HFFc6 (cell line): ENCODE measurements at regions not wholly inside any gene's neighbourhood (a gene's known extent, or its start where the extent isn't known, plus 50 kb on each side); places are given as distances from the start of the nearest gene placed in this dataset.

Source experiments
- DNase-seq: peaks from one replicate; pipeline ENCODE4 v3.0.0-alpha.2; 2018
- H3K27ac Mint-ChIP-seq: 2 replicates; pipeline ENCODE4 v1.8.0; 2020; ENCODE audit warnings: mild to moderate bottlenecking, mixed read lengths
- H3K27me3 Mint-ChIP-seq: 2 replicates; pipeline ENCODE4 v1.8.0; 2021; ENCODE audit warnings: mild to moderate bottlenecking, moderate library complexity, mixed read lengths; ENCODE audit not compliant: insufficient read depth
- H3K36me3 Mint-ChIP-seq: 2 replicates; pipeline ENCODE4 v1.8.0; 2021; ENCODE audit warnings: low read depth, mixed read lengths
- H3K4me1 Mint-ChIP-seq: 2 replicates; pipeline ENCODE4 v1.8.0; 2020; ENCODE audit warnings: low read depth, mixed read lengths
- H3K4me3 Mint-ChIP-seq: 2 replicates; pipeline ENCODE4 v1.8.0; 2020; ENCODE audit warnings: mild to moderate bottlenecking, moderate library complexity, mixed read lengths
- H3K9me3 Mint-ChIP-seq: 2 replicates; pipeline ENCODE4 v1.8.0; 2020; ENCODE audit warnings: mild to moderate bottlenecking, mixed read lengths
- TF ChIP-seq, protein P1 (sequence below): fragments of 200-600 bp; sonication (generic); IDR thresholded peaks from 2 replicates; pipeline ENCODE4 v1.5.0; 2021; ENCODE audit warnings: antibody characterized with exemption, mild to moderate bottlenecking

DNA sequence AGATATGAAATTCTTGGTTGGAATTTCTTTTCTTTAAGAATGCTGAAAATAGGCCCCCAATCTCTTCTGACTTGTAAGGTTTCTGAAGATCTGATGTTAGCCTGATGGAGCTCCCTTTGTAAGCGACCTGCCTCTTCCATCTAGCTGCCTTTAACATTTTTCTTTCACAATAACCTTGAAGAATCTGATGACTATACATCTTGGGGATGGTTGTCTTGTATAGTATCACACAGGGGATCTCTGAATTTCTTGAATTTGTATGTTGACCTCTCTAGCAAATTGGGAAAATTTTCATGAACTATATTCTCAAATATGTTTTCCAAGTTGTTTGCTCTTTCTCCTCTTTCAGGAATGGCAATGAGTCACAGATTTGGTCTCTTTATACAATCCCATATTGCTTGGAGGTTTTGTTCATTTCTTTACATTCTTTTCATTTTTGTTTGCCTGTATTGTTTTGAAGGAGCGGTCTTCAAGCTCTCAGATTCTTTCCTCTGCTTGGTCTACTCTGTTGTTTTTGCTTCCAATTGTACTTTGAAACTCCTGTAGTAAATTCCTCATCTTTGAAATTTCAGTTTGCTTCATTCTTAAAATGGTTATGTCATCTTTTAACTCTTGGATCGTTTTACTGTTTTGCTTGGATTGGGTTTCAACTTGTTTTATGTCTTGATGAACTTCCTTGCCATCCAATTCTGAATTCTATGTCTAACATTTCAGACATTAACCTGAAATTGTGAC lies 245.2 kb upstream of the TARS1 start:
- peak overlapping the region; percentile 62 for H3K4me3 Mint-ChIP-seq
- peak overlapping the region; percentile 76 for H3K27ac Mint-ChIP-seq
- H3K9me3 Mint-ChIP-seq = peaks cover 5% of the 10 kb centered on the region; the same call in 1 of the 2 replicates
- TF ChIP-seq, protein P1, sequence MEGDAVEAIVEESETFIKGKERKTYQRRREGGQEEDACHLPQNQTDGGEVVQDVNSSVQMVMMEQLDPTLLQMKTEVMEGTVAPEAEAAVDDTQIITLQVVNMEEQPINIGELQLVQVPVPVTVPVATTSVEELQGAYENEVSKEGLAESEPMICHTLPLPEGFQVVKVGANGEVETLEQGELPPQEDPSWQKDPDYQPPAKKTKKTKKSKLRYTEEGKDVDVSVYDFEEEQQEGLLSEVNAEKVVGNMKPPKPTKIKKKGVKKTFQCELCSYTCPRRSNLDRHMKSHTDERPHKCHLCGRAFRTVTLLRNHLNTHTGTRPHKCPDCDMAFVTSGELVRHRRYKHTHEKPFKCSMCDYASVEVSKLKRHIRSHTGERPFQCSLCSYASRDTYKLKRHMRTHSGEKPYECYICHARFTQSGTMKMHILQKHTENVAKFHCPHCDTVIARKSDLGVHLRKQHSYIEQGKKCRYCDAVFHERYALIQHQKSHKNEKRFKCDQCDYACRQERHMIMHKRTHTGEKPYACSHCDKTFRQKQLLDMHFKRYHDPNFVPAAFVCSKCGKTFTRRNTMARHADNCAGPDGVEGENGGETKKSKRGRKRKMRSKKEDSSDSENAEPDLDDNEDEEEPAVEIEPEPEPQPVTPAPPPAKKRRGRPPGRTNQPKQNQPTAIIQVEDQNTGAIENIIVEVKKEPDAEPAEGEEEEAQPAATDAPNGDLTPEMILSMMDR = no peak
- H3K27me3 Mint-ChIP-seq = no peaks in the 10 kb centered on the region; the same call in 1 of the 2 replicates
- peaks cover 11% of the 10 kb centered on the region; the same call in 1 of the 2 replicates for H3K36me3 Mint-ChIP-seq
- peak; percentile 66 for DNase-seq
- peaks cover 29% of the 10 kb centered on the region for H3K4me1 Mint-ChIP-seq

DNA sequence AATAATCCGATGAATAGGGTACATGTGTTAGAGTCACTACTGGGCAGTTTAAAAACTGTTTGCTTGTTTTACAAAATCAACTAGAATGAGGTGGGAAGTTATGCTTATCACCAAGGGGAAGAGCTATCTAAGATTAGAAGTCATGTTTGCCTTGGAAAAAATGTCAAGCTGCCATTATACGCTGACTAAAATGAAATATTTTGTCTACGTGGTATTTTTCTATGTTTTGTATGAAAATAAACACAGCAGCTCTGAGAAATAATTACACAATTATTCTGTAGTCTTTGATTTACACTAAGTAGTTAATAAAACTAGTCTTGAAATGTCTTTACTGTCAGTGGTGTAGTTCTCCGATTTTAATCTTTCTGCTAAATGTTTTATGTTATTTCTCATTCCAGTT lies 241.9 kb upstream of the TARS1 start:
- no peak overlapping the region for H3K27ac Mint-ChIP-seq
- DNase-seq = no peak
- TF ChIP-seq, protein P1 = no peak
- H3K9me3 Mint-ChIP-seq = peaks cover 5% of the 10 kb centered on the region; the same call in 1 of the 2 replicates
- no peaks in the 10 kb centered on the region for H3K27me3 Mint-ChIP-seq
- H3K4me1 Mint-ChIP-seq = peaks cover 29% of the 10 kb centered on the region
- H3K36me3 Mint-ChIP-seq = 0 out of 2 replicates have a peak, but pooled peaks cover 5% of the 10 kb centered on the region
- no peak overlapping the region for H3K4me3 Mint-ChIP-seq

DNA sequence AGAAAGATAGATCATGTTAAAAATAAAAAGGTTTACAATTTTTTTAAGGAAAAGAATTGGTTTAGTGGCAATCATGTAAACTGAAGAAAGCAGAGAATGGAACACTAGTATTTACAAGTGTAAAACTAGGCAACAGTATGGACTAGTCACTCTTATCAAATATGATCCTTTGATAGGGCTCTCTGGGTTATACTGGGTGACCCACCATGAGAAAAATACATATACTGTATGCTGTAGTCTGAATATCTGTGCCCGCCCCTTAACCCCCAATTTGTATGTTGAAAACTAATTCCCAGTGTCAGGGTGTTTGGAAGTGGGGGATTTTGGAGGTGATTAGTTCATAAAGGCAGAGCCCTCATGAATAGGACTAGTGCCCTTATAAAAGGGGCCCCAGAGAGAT lies 236.8 kb upstream of the TARS1 start:
- TF ChIP-seq, protein P1 = no peak
- no peaks in the 10 kb centered on the region for H3K9me3 Mint-ChIP-seq
- no peak for DNase-seq
- H3K36me3 Mint-ChIP-seq = no peaks in the 10 kb centered on the region
- no peaks in the 10 kb centered on the region for H3K27me3 Mint-ChIP-seq
- no peak overlapping the region for H3K27ac Mint-ChIP-seq
- peaks cover 16% of the 10 kb centered on the region for H3K4me1 Mint-ChIP-seq
- no peak overlapping the region for H3K4me3 Mint-ChIP-seq

DNA sequence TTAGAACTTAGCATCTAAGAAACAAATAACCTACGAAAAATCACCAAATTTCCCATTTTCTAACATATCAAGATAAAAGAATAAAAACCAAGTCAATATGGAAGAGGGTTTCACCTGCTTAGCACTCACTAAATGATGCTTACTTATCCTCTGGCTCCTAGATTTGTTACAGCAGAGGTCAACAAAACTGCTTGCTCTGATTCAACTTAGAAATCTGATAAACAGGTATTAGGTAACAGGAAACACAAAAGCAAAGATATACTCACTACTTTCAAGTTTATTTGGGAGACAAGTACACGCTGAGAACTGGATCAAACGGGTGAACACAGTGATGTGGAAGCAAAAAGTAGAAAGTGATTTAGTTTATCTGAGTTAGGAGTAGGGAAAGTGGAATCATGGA lies 235.7 kb upstream of the TARS1 start:
- no peaks in the 10 kb centered on the region for H3K27me3 Mint-ChIP-seq
- H3K4me1 Mint-ChIP-seq = peaks cover 12% of the 10 kb centered on the region
- no peak for DNase-seq
- H3K27ac Mint-ChIP-seq = no peak overlapping the region
- no peaks in the 10 kb centered on the region for H3K36me3 Mint-ChIP-seq
- TF ChIP-seq, protein P1 = no peak
- no peaks in the 10 kb centered on the region for H3K9me3 Mint-ChIP-seq
- no peak overlapping the region for H3K4me3 Mint-ChIP-seq

DNA sequence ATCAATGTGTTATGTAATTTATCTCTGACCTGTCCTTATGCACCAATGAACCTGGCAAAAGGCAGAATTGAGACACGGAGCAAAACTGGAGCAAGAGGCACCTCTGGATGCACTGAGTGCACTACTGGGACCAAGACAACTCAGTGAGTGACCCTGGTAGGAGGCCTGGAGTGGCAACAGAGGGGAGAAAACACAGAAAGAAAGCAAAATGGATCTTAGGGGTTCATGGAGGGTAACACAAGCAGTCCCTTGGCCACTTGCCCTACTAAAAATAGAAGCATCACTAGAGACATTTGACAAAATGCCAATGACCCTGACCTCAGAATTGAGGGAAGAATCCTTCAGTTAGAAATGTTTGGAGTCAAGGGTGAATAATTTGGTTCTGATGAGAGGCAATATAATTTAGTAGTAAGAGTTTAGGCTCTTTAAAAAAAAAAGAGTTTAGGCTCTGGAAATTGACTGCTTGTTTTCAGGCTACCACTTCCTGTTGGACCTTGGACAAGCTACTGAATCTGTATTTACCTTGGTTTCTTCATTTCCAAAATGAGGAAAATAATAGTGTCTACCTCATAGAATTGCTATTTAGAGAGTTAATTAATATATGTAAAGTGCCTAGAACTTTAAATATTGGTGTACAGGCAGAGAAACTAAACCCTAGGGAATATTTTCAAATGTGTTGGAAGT lies 234.9 kb upstream of the TARS1 start:
- Mint-ChIP-seq H3K4me3 (no peak overlapping the region), H3K27me3 (no peaks in the 10 kb centered on the region), H3K4me1 (peaks cover 12% of the 10 kb centered on the region), H3K36me3 (no peaks in the 10 kb centered on the region), H3K9me3 (no peaks in the 10 kb centered on the region), H3K27ac (no peak overlapping the region)
- no peak for DNase-seq
- TF ChIP-seq, protein P1 = no peak
